HG03378 (cell line): ENCODE measurements at regions not wholly inside any gene's neighbourhood (a gene's known extent, or its start where the extent isn't known, plus 50 kb on each side); places are given as distances from the start of the nearest gene placed in this dataset.
A peak's percentile ranks its signal among the peaks of the same experiment; 100 is the strongest.

ENCODE experiments used
- ATAC-seq: cut with Tn5 transposase; IDR thresholded peaks from one replicate; pipeline ENCODE4 v1.9.1; 2021; ENCODE audit warnings: mild to moderate bottlenecking, moderate library complexity; ENCODE audit not compliant: unreplicated experiment

- no peak for ATAC-seq
Measured at GRCh38 chr2:126748188-126748760, 92.3 kb downstream of the GYPC start.

- ATAC-seq = peak; percentile 32
Measured at GRCh38 chr2:126748929-126749518, 93.1 kb downstream of the GYPC start.

GRCh38 chr2:126749537-126749936 lies 93.6 kb downstream of the GYPC start:
- ATAC-seq = peak; percentile 60

GRCh38 chr2:126750506-126750905 lies 94.5 kb downstream of the GYPC start:
- ATAC-seq = no peak

GRCh38 chr2:126751477-126751876 lies 95.5 kb downstream of the GYPC start:
- no peak for ATAC-seq

- ATAC-seq = no peak
Measured at GRCh38 chr2:126752876-126753275, 96.9 kb downstream of the GYPC start.

- ATAC-seq = no peak
Measured at GRCh38 chr2:126753501-126754212, 97.7 kb downstream of the GYPC start.

- no peak for ATAC-seq
Measured at GRCh38 chr2:126754240-126755004, 98.5 kb downstream of the GYPC start.

- ATAC-seq = no peak
Measured at GRCh38 chr2:126756125-126756524, 100.2 kb downstream of the GYPC start.

- no peak for ATAC-seq
Measured at GRCh38 chr2:126761256-126761980, 105.5 kb downstream of the GYPC start.

- ATAC-seq = no peak
Measured at GRCh38 chr2:126761981-126762878, 106.3 kb downstream of the GYPC start.

- no peak for ATAC-seq
Measured at GRCh38 chr2:126764686-126765265, 108.8 kb downstream of the GYPC start.

GRCh38 chr2:126765395-126765794 lies 109.4 kb downstream of the GYPC start:
- ATAC-seq = no peak

- ATAC-seq = no peak
Measured at GRCh38 chr2:126766295-126766968, 110.5 kb downstream of the GYPC start.

GRCh38 chr2:126766969-126767296 lies 111.0 kb downstream of the GYPC start:
- ATAC-seq = no peak

GRCh38 chr2:126769118-126769517 lies 113.2 kb downstream of the GYPC start:
- no peak for ATAC-seq

GRCh38 chr2:126770466-126770865 lies 114.5 kb downstream of the GYPC start:
- ATAC-seq = no peak

- ATAC-seq = no peak
Measured at GRCh38 chr2:126771094-126771493, 115.1 kb downstream of the GYPC start.

- no peak for ATAC-seq
Measured at GRCh38 chr2:126771501-126772195, 115.7 kb downstream of the GYPC start.
